SK-N-SH (cell line): ENCODE measurements at regions not wholly inside any gene's neighbourhood (a gene's known extent, or its start where the extent isn't known, plus 50 kb on each side); places are given as distances from the start of the nearest gene placed in this dataset.

ENCODE experiments used
- CTCF ChIA-PET: fragments of 300-600, 350-600 bp; formaldehyde crosslinking; extraction: SDS; loops from one replicate; lab custom pipeline; 2021; lab: Yijun Ruan, JAX
- POLR2A ChIA-PET: fragments of 350-600 bp; sonication (Branson Sonifier 250); formaldehyde crosslinking; extraction: SDS; loops from one replicate; lab custom pipeline; 2020; ENCODE audit warnings: antibody characterized with exemption, inconsistent platforms; lab: Yijun Ruan, JAX
- DNase-seq: peaks from one replicate; pipeline ENCODE4 v3.0.0; 2012
- H2AFZ ChIP-seq: fragments of 200-600 bp; sonication (generic); 2 replicates; pipeline ENCODE4 v1.8.1; 2016; ENCODE audit warnings: antibody characterized with exemption, mild to moderate bottlenecking, low read depth
- H3F3A ChIP-seq: fragments of 200-600 bp; sonication (generic); replicated peaks from 2 replicates; pipeline ENCODE3; 2016; ENCODE audit warnings: antibody characterized with exemption, mild to moderate bottlenecking; ENCODE audit not compliant: insufficient read depth
- H3K27ac ChIP-seq, 2 experiments: fragments of 200-500 bp in 1 of 2; fragments of 200-600 bp in 1 of 2; sonication (Bioruptor generic) in 1 of 2; sonication (generic), shearing (Covaris generic) in 1 of 2; 2 replicates each; pipeline versions ENCODE4 v1.5.1 to v1.6.1; 2014 to 2016; ENCODE audit warnings: low read depth in 2 of 2, inconsistent platforms in 1 of 2, low read length in 1 of 2, mild to moderate bottlenecking in 1 of 2, mixed read lengths in 1 of 2
- H3K27me3 ChIP-seq: fragments of 200-600 bp; sonication (generic), shearing (Covaris generic); 2 replicates; pipeline ENCODE4 v1.6.1; 2016; ENCODE audit warnings: mixed run types; ENCODE audit not compliant: insufficient read depth
- H3K36me3 ChIP-seq, 2 experiments: fragments of 200-500 bp in 1 of 2; fragments of 200-600 bp in 1 of 2; sonication (Bioruptor generic) in 1 of 2; sonication (generic) in 1 of 2; replicated peaks in 1 of 2; 2 replicates each; pipeline versions ENCODE3 to v1.5.1; 2014 to 2016; ENCODE audit warnings: low read length in 1 of 2, mild to moderate bottlenecking in 1 of 2; ENCODE audit not compliant: insufficient read depth in 2 of 2, control insufficient read depth in 1 of 2
- H3K4me1 ChIP-seq, 2 experiments: fragments of 200-500 bp in 1 of 2; fragments of 200-600 bp in 1 of 2; sonication (Bioruptor generic) in 1 of 2; sonication (generic), shearing (Covaris generic) in 1 of 2; 2 replicates each; pipeline versions ENCODE4 v1.5.1 to v1.6.1; 2014 to 2016; ENCODE audit warnings: low read depth in 1 of 2, low read length in 1 of 2, mixed run types in 1 of 2; ENCODE audit not compliant: insufficient read depth in 2 of 2, control insufficient read depth in 1 of 2
- H3K4me2 ChIP-seq: fragments of 200-600 bp; sonication (generic), shearing (Covaris generic); 2 replicates; pipeline ENCODE4 v1.6.1; 2017; ENCODE audit warnings: mixed run types
- H3K4me3 ChIP-seq, 2 experiments: fragments of 200-500 bp in 1 of 2; fragments of 200-600 bp in 1 of 2; sonication (Bioruptor generic) in 1 of 2; sonication (generic), shearing (Covaris generic) in 1 of 2; 2 replicates each; pipeline versions ENCODE4 v1.5.1 to v1.8.1; 2014 to 2016; ENCODE audit warnings: low read depth in 2 of 2, inconsistent platforms in 1 of 2, low read length in 1 of 2, mild to moderate bottlenecking in 1 of 2, mixed read lengths in 1 of 2, moderate library complexity in 1 of 2
- H3K79me2 ChIP-seq: fragments of 200-600 bp; sonication (generic); 2 replicates; pipeline ENCODE4 v1.8.1; 2017; ENCODE audit warnings: mild to moderate bottlenecking; ENCODE audit not compliant: insufficient read depth
- H3K9ac ChIP-seq: fragments of 200-600 bp; sonication (generic); 2 replicates; pipeline ENCODE4 v1.6.1; 2017; ENCODE audit warnings: mixed run types
- H3K9me2 ChIP-seq: fragments of 200-600 bp; sonication (generic); 2 replicates; pipeline ENCODE4 v1.6.1; 2017; ENCODE audit warnings: mixed run types
- H3K9me3 ChIP-seq: fragments of 200-600 bp; sonication (generic); 2 replicates; pipeline ENCODE4 v1.6.1; 2017; ENCODE audit warnings: mixed run types, mild to moderate bottlenecking, moderate library complexity
- H4K20me1 ChIP-seq: fragments of 200-600 bp; sonication (generic); 2 replicates; pipeline ENCODE4 v1.6.1; 2017; ENCODE audit warnings: mild to moderate bottlenecking, mixed run types; ENCODE audit not compliant: insufficient read depth
- EP300 ChIP-seq, 2 experiments: IDR thresholded peaks; 2 replicates each; pipeline versions ENCODE4 v1.4.0 to v1.6.1; 2012; ENCODE audit warnings: borderline replicate concordance in 1 of 2, low read depth in 1 of 2, low read length in 1 of 2
- FOXJ3 ChIP-seq: sonication (generic); formaldehyde crosslinking; IDR thresholded peaks from 2 replicates; pipeline ENCODE4 v1.5.1; 2020; ENCODE audit warnings: mild to moderate bottlenecking, missing genetic modification reagents
- FOXM1 ChIP-seq: IDR thresholded peaks from 2 replicates; pipeline ENCODE4 v1.4.0; 2012; ENCODE audit warnings: low read depth, mild to moderate bottlenecking
- IRF3 ChIP-seq: fragments of 150-350 bp; IDR thresholded peaks from 2 replicates; pipeline ENCODE4 v1.6.1; 2016; ENCODE audit warnings: mild to moderate bottlenecking, low read depth, low read length
- NRF1 ChIP-seq: IDR thresholded peaks from 2 replicates; pipeline ENCODE4 v1.6.1; 2012; ENCODE audit warnings: low read depth, mild to moderate bottlenecking, low read length
- PBX3 ChIP-seq: IDR thresholded peaks from 2 replicates; pipeline ENCODE4; 2012
- RFX5 ChIP-seq: IDR thresholded peaks from 2 replicates; pipeline ENCODE4 v1.6.1; 2012; ENCODE audit warnings: mild to moderate bottlenecking, improper control_type of control experiment, low read length
- ZBTB33 ChIP-seq: IDR thresholded peaks from 2 replicates; pipeline ENCODE4 v1.4.0; 2012; ENCODE audit warnings: low read depth, borderline replicate concordance
- TF ChIP-seq, protein P1 (sequence below): fragments of 200-600 bp; sonication (generic); IDR thresholded peaks from 2 replicates; pipeline ENCODE4 v1.6.1; 2017; ENCODE audit warnings: antibody characterized with exemption, mild to moderate bottlenecking, moderate library complexity
- TF ChIP-seq, protein P2 (sequence below): IDR thresholded peaks from 2 replicates; pipeline ENCODE4 v1.4.0; 2012; ENCODE audit warnings: low read depth

GRCh38 chr12:46884362-46884761 lies 58.6 kb upstream of the SLC38A4 start:
- peaks cover 19% of the 10 kb centered on the region for H3F3A ChIP-seq
- H3K9ac ChIP-seq, result no peak overlapping the region
- POLR2A ChIA-PET, result no interaction called here
- TF ChIP-seq, protein P1, sequence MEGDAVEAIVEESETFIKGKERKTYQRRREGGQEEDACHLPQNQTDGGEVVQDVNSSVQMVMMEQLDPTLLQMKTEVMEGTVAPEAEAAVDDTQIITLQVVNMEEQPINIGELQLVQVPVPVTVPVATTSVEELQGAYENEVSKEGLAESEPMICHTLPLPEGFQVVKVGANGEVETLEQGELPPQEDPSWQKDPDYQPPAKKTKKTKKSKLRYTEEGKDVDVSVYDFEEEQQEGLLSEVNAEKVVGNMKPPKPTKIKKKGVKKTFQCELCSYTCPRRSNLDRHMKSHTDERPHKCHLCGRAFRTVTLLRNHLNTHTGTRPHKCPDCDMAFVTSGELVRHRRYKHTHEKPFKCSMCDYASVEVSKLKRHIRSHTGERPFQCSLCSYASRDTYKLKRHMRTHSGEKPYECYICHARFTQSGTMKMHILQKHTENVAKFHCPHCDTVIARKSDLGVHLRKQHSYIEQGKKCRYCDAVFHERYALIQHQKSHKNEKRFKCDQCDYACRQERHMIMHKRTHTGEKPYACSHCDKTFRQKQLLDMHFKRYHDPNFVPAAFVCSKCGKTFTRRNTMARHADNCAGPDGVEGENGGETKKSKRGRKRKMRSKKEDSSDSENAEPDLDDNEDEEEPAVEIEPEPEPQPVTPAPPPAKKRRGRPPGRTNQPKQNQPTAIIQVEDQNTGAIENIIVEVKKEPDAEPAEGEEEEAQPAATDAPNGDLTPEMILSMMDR, result no peak
- no peak for TF ChIP-seq EP300 (IDR thresholded peaks at IDR 0.05; ENCODE audit: borderline replicate concordance in 1 of 2, low read depth in 1 of 2, low read length in 1 of 2)
- no peak for TF ChIP-seq NRF1
- TF ChIP-seq, protein P2, sequence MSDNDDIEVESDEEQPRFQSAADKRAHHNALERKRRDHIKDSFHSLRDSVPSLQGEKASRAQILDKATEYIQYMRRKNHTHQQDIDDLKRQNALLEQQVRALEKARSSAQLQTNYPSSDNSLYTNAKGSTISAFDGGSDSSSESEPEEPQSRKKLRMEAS, result no peak
- TF ChIP-seq ZBTB33, result no peak
- TF ChIP-seq RFX5, result no peak
- TF ChIP-seq FOXJ3 (CRISPR knock-in tag), result no peak
- TF ChIP-seq PBX3, result no peak
- TF ChIP-seq IRF3, result no peak
- no peak for TF ChIP-seq FOXM1
- TF ChIP-seq, all 33 proteins: peak for 0
- CTCF ChIA-PET, result no interaction called here
- Histone ChIP-seq H3K27ac (no peak overlapping the region), H3K79me2 (no peaks in the 10 kb centered on the region), H4K20me1 (no peaks in the 10 kb centered on the region), H3K4me1 (peaks cover 0 to 19% of the 10 kb centered on the region in 2 experiments; a peak in 2 of 4 replicates), H3K4me2 (no peak overlapping the region), H3K36me3 (no peaks in the 10 kb centered on the region), H3K9me3 (no peaks in the 10 kb centered on the region), H3K4me3 (no peak overlapping the region), H3K27me3 (no peaks in the 10 kb centered on the region), H3K9me2 (no peaks in the 10 kb centered on the region), H2AFZ (no peak overlapping the region)
- DNase-seq, result no peak
